GM19035 (cell line): ENCODE measurements at regions not wholly inside any gene's neighbourhood (a gene's known extent, or its start where the extent isn't known, plus 50 kb on each side); places are given as distances from the start of the nearest gene placed in this dataset.
"Not testable (repeated sequence)": the region's sequence is repeated elsewhere in the genome, so short reads cannot be mapped to it uniquely, and the experiment has no call there.

ENCODE experiments used
- ATAC-seq: cut with Tn5 transposase; IDR thresholded peaks from one replicate; pipeline ENCODE4 v1.9.1; 2021; ENCODE audit not compliant: unreplicated experiment

GRCh38 chr2:136715146-136715545, 50.2 kb upstream of the THSD7B start:
- no peak for ATAC-seq

GRCh38 chr2:136714452-136714951, 50.8 kb upstream of the THSD7B start:
- no peak for ATAC-seq

- ATAC-seq = no peak
Measured at GRCh38 chr2:136713739-136714138, 51.6 kb upstream of the THSD7B start.

- no peak for ATAC-seq
Measured at GRCh38 chr2:136705336-136705735, 60.0 kb upstream of the THSD7B start.

GRCh38 chr2:136703214-136703613, 62.1 kb upstream of the THSD7B start:
- no peak for ATAC-seq

GRCh38 chr2:136696438-136696837, 68.9 kb upstream of the THSD7B start:
- ATAC-seq = no peak

- ATAC-seq = no peak
Measured at GRCh38 chr2:136693966-136694365, 71.4 kb upstream of the THSD7B start.

GRCh38 chr2:136680079-136680478, 85.3 kb upstream of the THSD7B start:
- ATAC-seq = not testable (repeated sequence)

GRCh38 chr2:136665736-136666135, 99.6 kb upstream of the THSD7B start:
- ATAC-seq = no peak

- no peak for ATAC-seq
Measured at GRCh38 chr2:136664713-136665405, 100.5 kb upstream of the THSD7B start.

- no peak for ATAC-seq
Measured at GRCh38 chr2:136658201-136658600, 107.1 kb upstream of the THSD7B start.

- ATAC-seq = no peak
Measured at GRCh38 chr2:136653861-136654260, 111.5 kb upstream of the THSD7B start.

- no peak for ATAC-seq
Measured at GRCh38 chr2:136651456-136652010, 113.8 kb upstream of the THSD7B start.

- no peak for ATAC-seq
Measured at GRCh38 chr2:136647039-136647438, 118.3 kb upstream of the THSD7B start.

- no peak for ATAC-seq
Measured at GRCh38 chr2:136645236-136645828, 120.0 kb upstream of the THSD7B start.

- no peak for ATAC-seq
Measured at GRCh38 chr2:136639651-136640050, 125.7 kb upstream of the THSD7B start.

- ATAC-seq = no peak
Measured at GRCh38 chr2:136638193-136638592, 127.2 kb upstream of the THSD7B start.

GRCh38 chr2:136637402-136637801, 127.9 kb upstream of the THSD7B start:
- ATAC-seq = no peak

- no peak for ATAC-seq
Measured at GRCh38 chr2:136628490-136628889, 136.9 kb upstream of the THSD7B start.

GRCh38 chr2:136613096-136613495, 152.2 kb upstream of the THSD7B start:
- ATAC-seq = no peak

- ATAC-seq = no peak
Measured at GRCh38 chr2:136612079-136612478, 153.3 kb upstream of the THSD7B start.

GRCh38 chr2:136611451-136611850, 153.9 kb upstream of the THSD7B start:
- no peak for ATAC-seq
